ENCODE measurements at regions not wholly inside any gene's neighbourhood (a gene's known extent, or its start where the extent isn't known, plus 50 kb on each side); places are given as distances from the start of the nearest gene placed in this dataset.

GRCh38 chr5:60293518-60293917 lies 400.0 kb upstream of the PDE4D start:
- no CpG with 5 or more reads among the region's 2 CpGs for WGBS (ENCODE audit: extremely low coverage, insufficient coverage, low lambda C conversion rate)
- Histone ChIP-seq H3K36me3 (ENCODE audit: control insufficient read depth, insufficient read depth, low read length) (no peaks in the 10 kb centered on the region), H3K4me3 (ENCODE audit: low read length) (no peak overlapping the region), H2BK15ac (replicated peaks; ENCODE audit: low read depth) (no peak overlapping the region), H3K79me2 (ENCODE audit: control insufficient read depth, insufficient read depth, low read length) (no peaks in the 10 kb centered on the region), H3K23ac (ENCODE audit: low read length) (no peak overlapping the region), H4K5ac (ENCODE audit: low read length) (no peak overlapping the region), H3K4me2 (ENCODE audit: low read length) (no peak overlapping the region), H3K56ac (ENCODE audit: low read length) (no peak overlapping the region), H3K79me1 (ENCODE audit: low read length) (no peaks in the 10 kb centered on the region), H3K27me3 (ENCODE audit: insufficient read depth, low read length, poor library complexity) (no peaks in the 10 kb centered on the region), H2BK5ac (ENCODE audit: low read length) (no peak overlapping the region), H3K27ac (ENCODE audit: low read depth, low read length) (no peak overlapping the region), H4K8ac (ENCODE audit: low read depth, low read length) (no peak overlapping the region), H2AK5ac (ENCODE audit: low read length) (no peak overlapping the region), H3K4me1 (ENCODE audit: control insufficient read depth, low read depth, low read length) (no peaks in the 10 kb centered on the region), H3K9ac (ENCODE audit: low read length) (no peak overlapping the region), H3K4ac (ENCODE audit: low read depth, low read length) (no peak overlapping the region), H2BK120ac (ENCODE audit: low read depth, low read length) (no peak overlapping the region), H3K18ac (ENCODE audit: low read length) (no peak overlapping the region)
- no peak for DNase-seq

- H2BK5ac ChIP-seq (ENCODE audit: low read length) = no peak overlapping the region
- no peaks in the 10 kb centered on the region for H3K79me1 ChIP-seq (ENCODE audit: low read length)
- peak; percentile 91 for DNase-seq
- no peak overlapping the region for H3K4me3 ChIP-seq (ENCODE audit: low read length)
- no peak overlapping the region for H4K5ac ChIP-seq (ENCODE audit: low read length)
- H3K4ac ChIP-seq (ENCODE audit: low read depth, low read length) = no peak overlapping the region
- H3K23ac ChIP-seq (ENCODE audit: low read length) = no peak overlapping the region
- no peak overlapping the region for H3K56ac ChIP-seq (ENCODE audit: low read length)
- no peak overlapping the region for H2AK5ac ChIP-seq (ENCODE audit: low read length)
- H3K4me2 ChIP-seq (ENCODE audit: low read length) = no peak overlapping the region
- no peaks in the 10 kb centered on the region for H3K4me1 ChIP-seq (ENCODE audit: control insufficient read depth, low read depth, low read length)
- H3K27me3 ChIP-seq (ENCODE audit: insufficient read depth, low read length, poor library complexity) = no peaks in the 10 kb centered on the region
- H3K18ac ChIP-seq (ENCODE audit: low read length) = no peak overlapping the region
- H3K36me3 ChIP-seq (ENCODE audit: control insufficient read depth, insufficient read depth, low read length) = no peaks in the 10 kb centered on the region
- H3K27ac ChIP-seq (ENCODE audit: low read depth, low read length) = no peak overlapping the region
- H3K9ac ChIP-seq (ENCODE audit: low read length) = no peak overlapping the region
- H3K79me2 ChIP-seq (ENCODE audit: control insufficient read depth, insufficient read depth, low read length) = no peaks in the 10 kb centered on the region
- no CpG with 5 or more reads among the region's 5 CpGs for WGBS (ENCODE audit: extremely low coverage, insufficient coverage, low lambda C conversion rate)
- no peak overlapping the region for H4K8ac ChIP-seq (ENCODE audit: low read depth, low read length)
- no peak overlapping the region for H2BK15ac ChIP-seq (replicated peaks; ENCODE audit: low read depth)
- no peak overlapping the region for H2BK120ac ChIP-seq (ENCODE audit: low read depth, low read length)
Measured at GRCh38 chr5:60287174-60287771, 393.7 kb upstream of the PDE4D start.

- H2BK15ac ChIP-seq (replicated peaks; ENCODE audit: low read depth) = no peak overlapping the region
- no peak overlapping the region for H3K4me2 ChIP-seq (ENCODE audit: low read length)
- H3K23ac ChIP-seq (ENCODE audit: low read length) = no peak overlapping the region
- no peak overlapping the region for H3K18ac ChIP-seq (ENCODE audit: low read length)
- no peaks in the 10 kb centered on the region for H3K79me1 ChIP-seq (ENCODE audit: low read length)
- no peak overlapping the region for H2BK120ac ChIP-seq (ENCODE audit: low read depth, low read length)
- H3K4me3 ChIP-seq (ENCODE audit: low read length) = no peak overlapping the region
- no peak overlapping the region for H2AK5ac ChIP-seq (ENCODE audit: low read length)
- no peak overlapping the region for H3K4ac ChIP-seq (ENCODE audit: low read depth, low read length)
- H3K27ac ChIP-seq (ENCODE audit: low read depth, low read length) = no peak overlapping the region
- DNase-seq = no peak
- H3K79me2 ChIP-seq (ENCODE audit: control insufficient read depth, insufficient read depth, low read length) = no peaks in the 10 kb centered on the region
- H4K5ac ChIP-seq (ENCODE audit: low read length) = no peak overlapping the region
- H2BK5ac ChIP-seq (ENCODE audit: low read length) = no peak overlapping the region
- no peaks in the 10 kb centered on the region for H3K27me3 ChIP-seq (ENCODE audit: insufficient read depth, low read length, poor library complexity)
- no peaks in the 10 kb centered on the region for H3K4me1 ChIP-seq (ENCODE audit: control insufficient read depth, low read depth, low read length)
- peak overlapping the region; percentile 7 for H3K56ac ChIP-seq (ENCODE audit: low read length)
- H4K8ac ChIP-seq (ENCODE audit: low read depth, low read length) = no peak overlapping the region
- H3K36me3 ChIP-seq (ENCODE audit: control insufficient read depth, insufficient read depth, low read length) = no peaks in the 10 kb centered on the region
- no peak overlapping the region for H3K9ac ChIP-seq (ENCODE audit: low read length)
- no CpG with 5 or more reads among the region's 5 CpGs for WGBS (ENCODE audit: extremely low coverage, insufficient coverage, low lambda C conversion rate)
Measured at GRCh38 chr5:60285910-60286309, 392.4 kb upstream of the PDE4D start.

GRCh38 chr5:60280943-60281342 lies 387.4 kb upstream of the PDE4D start:
- no CpG with 5 or more reads among the region's 4 CpGs for WGBS (ENCODE audit: extremely low coverage, insufficient coverage, low lambda C conversion rate)

GRCh38 chr5:60277941-60278340 lies 384.4 kb upstream of the PDE4D start:
- Histone ChIP-seq H3K23ac (ENCODE audit: low read length) (no peak overlapping the region), H3K79me1 (ENCODE audit: low read length) (no peaks in the 10 kb centered on the region), H2BK5ac (ENCODE audit: low read length) (no peak overlapping the region), H2BK120ac (ENCODE audit: low read depth, low read length) (no peak overlapping the region), H3K4me3 (ENCODE audit: low read length) (no peak overlapping the region), H3K27me3 (ENCODE audit: insufficient read depth, low read length, poor library complexity) (no peaks in the 10 kb centered on the region), H3K18ac (ENCODE audit: low read length) (no peak overlapping the region), H3K36me3 (ENCODE audit: control insufficient read depth, insufficient read depth, low read length) (no peaks in the 10 kb centered on the region), H2AK5ac (ENCODE audit: low read length) (no peak overlapping the region), H3K4ac (ENCODE audit: low read depth, low read length) (no peak overlapping the region), H2BK15ac (replicated peaks; ENCODE audit: low read depth) (no peak overlapping the region), H3K9ac (ENCODE audit: low read length) (no peak overlapping the region), H3K4me1 (ENCODE audit: control insufficient read depth, low read depth, low read length) (no peaks in the 10 kb centered on the region), H4K5ac (ENCODE audit: low read length) (no peak overlapping the region), H3K56ac (ENCODE audit: low read length) (no peak overlapping the region), H4K8ac (ENCODE audit: low read depth, low read length) (no peak overlapping the region), H3K27ac (ENCODE audit: low read depth, low read length) (no peak overlapping the region), H3K4me2 (ENCODE audit: low read length) (no peak overlapping the region), H3K79me2 (ENCODE audit: control insufficient read depth, insufficient read depth, low read length) (no peaks in the 10 kb centered on the region)
- peak; percentile 38 for DNase-seq

More at GRCh38 chr5:60280943-60281342, 387.4 kb upstream of the PDE4D start:
- Histone ChIP-seq H3K79me1 (ENCODE audit: low read length) (no peaks in the 10 kb centered on the region), H2BK15ac (replicated peaks; ENCODE audit: low read depth) (no peak overlapping the region), H3K4me1 (ENCODE audit: control insufficient read depth, low read depth, low read length) (no peaks in the 10 kb centered on the region), H4K8ac (ENCODE audit: low read depth, low read length) (no peak overlapping the region), H3K4me3 (ENCODE audit: low read length) (no peak overlapping the region), H4K5ac (ENCODE audit: low read length) (no peak overlapping the region), H3K79me2 (ENCODE audit: control insufficient read depth, insufficient read depth, low read length) (no peaks in the 10 kb centered on the region), H2AK5ac (ENCODE audit: low read length) (no peak overlapping the region), H3K56ac (ENCODE audit: low read length) (no peak overlapping the region), H3K4ac (ENCODE audit: low read depth, low read length) (no peak overlapping the region), H3K27ac (ENCODE audit: low read depth, low read length) (no peak overlapping the region), H3K4me2 (ENCODE audit: low read length) (no peak overlapping the region), H3K9ac (ENCODE audit: low read length) (no peak overlapping the region), H3K23ac (ENCODE audit: low read length) (no peak overlapping the region), H3K27me3 (ENCODE audit: insufficient read depth, low read length, poor library complexity) (no peaks in the 10 kb centered on the region), H3K18ac (ENCODE audit: low read length) (no peak overlapping the region), H3K36me3 (ENCODE audit: control insufficient read depth, insufficient read depth, low read length) (no peaks in the 10 kb centered on the region), H2BK120ac (ENCODE audit: low read depth, low read length) (no peak overlapping the region), H2BK5ac (ENCODE audit: low read length) (no peak overlapping the region)
- no peak for DNase-seq

- no peaks in the 10 kb centered on the region for H3K36me3 ChIP-seq (ENCODE audit: control insufficient read depth, insufficient read depth, low read length)
- H3K27me3 ChIP-seq (ENCODE audit: insufficient read depth, low read length, poor library complexity) = no peaks in the 10 kb centered on the region
- no peak overlapping the region for H2BK120ac ChIP-seq (ENCODE audit: low read depth, low read length)
- no peak overlapping the region for H3K56ac ChIP-seq (ENCODE audit: low read length)
- no peaks in the 10 kb centered on the region for H3K4me1 ChIP-seq (ENCODE audit: control insufficient read depth, low read depth, low read length)
- H4K5ac ChIP-seq (ENCODE audit: low read length) = no peak overlapping the region
- H3K18ac ChIP-seq (ENCODE audit: low read length) = no peak overlapping the region
- no peak overlapping the region for H3K27ac ChIP-seq (ENCODE audit: low read depth, low read length)
- no peak overlapping the region for H3K4me3 ChIP-seq (ENCODE audit: low read length)
- no peak overlapping the region for H2BK5ac ChIP-seq (ENCODE audit: low read length)
- no peaks in the 10 kb centered on the region for H3K79me1 ChIP-seq (ENCODE audit: low read length)
- H2BK15ac ChIP-seq (replicated peaks; ENCODE audit: low read depth) = no peak overlapping the region
- no peaks in the 10 kb centered on the region for H3K79me2 ChIP-seq (ENCODE audit: control insufficient read depth, insufficient read depth, low read length)
- H4K8ac ChIP-seq (ENCODE audit: low read depth, low read length) = no peak overlapping the region
- H3K4me2 ChIP-seq (ENCODE audit: low read length) = no peak overlapping the region
- H2AK5ac ChIP-seq (ENCODE audit: low read length) = no peak overlapping the region
- DNase-seq = no peak
- H3K4ac ChIP-seq (ENCODE audit: low read depth, low read length) = no peak overlapping the region
- H3K23ac ChIP-seq (ENCODE audit: low read length) = no peak overlapping the region
- no peak overlapping the region for H3K9ac ChIP-seq (ENCODE audit: low read length)
Measured at GRCh38 chr5:60274747-60275146, 381.2 kb upstream of the PDE4D start.
